Adipose tissue (tissue), 3 donors: ENCODE measurements at regions not wholly inside any gene's neighbourhood (a gene's known extent, or its start where the extent isn't known, plus 50 kb on each side); places are given as distances from the start of the nearest gene placed in this dataset.
"Not testable (repeated sequence)": the region's sequence is repeated elsewhere in the genome, so short reads cannot be mapped to it uniquely, and the experiment has no call there.

Experiments used
- H3K27ac ChIP-seq: one replicate; pipeline ENCODE4 v1.5.1; 2013; ENCODE audit warnings: low read depth, low read length
- WGBS, 3 donors: extraction: QIAGEN DNeasy Blood & Tissue Kit; methylation state at CpG; one replicate each; pipeline ENCODE4 v1.1.7; 2013; 5-methylcytosine and 5-hydroxymethylcytosine counted together
- donor health status: healthy with polysubstance abuse.
- donor health status: Bipolar disorder and iron deficiency.
- donor health status: healthy.

- WGBS, 3 donors, result 90% methylated on average over 15 to 17 of the region's 19 CpGs
- H3K27ac ChIP-seq, result not testable (repeated sequence)
These were observed 1093.6 kb downstream of the TYW1 start for GRCh38 chr7:68090256-68090655.

- 90 to 96% (median 91%) methylated on average over 1 of the region's 1 CpG for WGBS, 3 donors
- H3K27ac ChIP-seq, result no peak overlapping the region
These were observed 1106.7 kb downstream of the TYW1 start for GRCh38 chr7:68103319-68103718.

- 24 to 73% (median 70%) methylated on average over 11 of the region's 11 CpGs for WGBS, 3 donors
- no peak overlapping the region for H3K27ac ChIP-seq
These were observed 1110.6 kb downstream of the TYW1 start for GRCh38 chr7:68107261-68107660.

DNA sequence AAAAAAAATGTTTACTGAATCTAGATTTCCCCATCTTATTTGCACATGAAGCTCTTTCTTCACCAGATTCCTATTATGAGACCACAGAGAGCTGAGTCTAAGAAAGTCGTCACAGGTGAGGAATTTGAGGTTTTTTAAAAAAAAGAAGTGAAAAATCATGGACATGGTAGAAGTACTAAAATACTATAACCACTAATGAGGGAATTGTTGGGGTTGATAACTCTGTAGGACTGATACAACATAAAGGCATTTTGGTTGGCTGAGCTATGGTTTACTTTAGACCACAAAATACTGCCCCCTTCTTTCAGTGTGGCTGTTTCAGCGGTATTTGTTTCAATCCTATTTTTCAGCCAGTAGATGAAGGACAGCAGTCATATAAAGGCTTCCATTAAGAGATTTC lies 1111.3 kb downstream of the TYW1 start:
- 54 to 82% (median 76%) methylated on average over 2 of the region's 2 CpGs for WGBS, 3 donors
- H3K27ac ChIP-seq, result no peak overlapping the region

DNA sequence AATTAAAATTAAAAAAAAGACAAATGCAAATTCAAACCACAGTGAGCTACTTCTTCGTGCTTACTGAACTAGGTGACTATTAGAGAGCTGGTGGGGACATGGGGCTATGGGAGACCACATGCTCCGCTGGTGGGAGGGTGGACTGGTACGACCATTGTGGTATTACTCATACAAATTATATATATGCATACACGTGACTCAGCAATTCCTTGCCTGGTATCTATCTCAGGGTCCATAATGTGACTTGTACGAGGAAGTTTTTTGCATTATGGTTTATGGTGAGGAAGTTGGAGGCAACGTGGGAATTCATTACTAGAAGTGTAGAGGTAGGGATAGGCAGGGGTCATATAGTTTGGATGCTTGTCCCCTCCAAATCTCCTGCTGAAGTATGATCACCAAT lies 1112.7 kb downstream of the TYW1 start:
- 65 to 77% (median 71%) methylated on average over 6 of the region's 6 CpGs for WGBS, 3 donors
- H3K27ac ChIP-seq, result no peak overlapping the region

DNA sequence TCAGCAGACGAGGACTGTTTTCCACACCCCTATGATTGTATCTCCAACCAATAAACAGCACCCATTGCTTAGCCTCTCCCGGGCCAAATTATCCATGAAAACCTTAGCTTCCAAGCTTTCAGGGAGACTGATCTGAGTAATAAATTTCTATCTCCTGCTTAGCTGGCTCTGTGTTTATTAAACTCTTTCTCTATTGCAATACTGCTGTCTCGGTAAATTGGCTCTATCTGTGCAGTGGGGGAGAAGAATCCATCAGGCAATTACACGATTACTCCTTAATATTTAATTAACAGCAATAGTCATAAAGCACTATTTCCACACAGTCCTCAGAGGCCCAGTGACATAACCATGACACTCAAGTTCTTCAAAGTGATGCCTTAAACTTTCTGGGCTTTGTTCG lies 1122.8 kb downstream of the TYW1 start:
- WGBS, 3 donors, result 78 to 90% (median 88%) methylated on average over 5 of the region's 5 CpGs
- no peak overlapping the region for H3K27ac ChIP-seq

DNA sequence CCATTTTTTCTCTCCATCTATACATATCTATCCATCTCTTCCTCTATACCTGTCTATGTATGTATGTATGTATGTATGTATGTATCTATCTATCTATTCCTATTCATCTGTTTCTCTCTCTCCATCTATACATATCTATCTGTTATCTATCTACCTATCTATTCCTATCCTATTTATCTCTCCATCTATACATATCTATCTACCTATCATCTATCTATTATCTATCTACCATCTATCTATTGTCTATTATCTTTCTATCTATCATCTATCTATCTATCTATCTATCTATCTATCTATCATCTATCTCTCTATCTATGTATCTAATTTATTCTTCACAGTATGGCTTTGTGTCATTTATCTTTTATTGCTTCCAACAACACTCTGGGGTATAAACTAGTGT lies 1124.4 kb downstream of the TYW1 start:
- no peak overlapping the region for H3K27ac ChIP-seq

DNA sequence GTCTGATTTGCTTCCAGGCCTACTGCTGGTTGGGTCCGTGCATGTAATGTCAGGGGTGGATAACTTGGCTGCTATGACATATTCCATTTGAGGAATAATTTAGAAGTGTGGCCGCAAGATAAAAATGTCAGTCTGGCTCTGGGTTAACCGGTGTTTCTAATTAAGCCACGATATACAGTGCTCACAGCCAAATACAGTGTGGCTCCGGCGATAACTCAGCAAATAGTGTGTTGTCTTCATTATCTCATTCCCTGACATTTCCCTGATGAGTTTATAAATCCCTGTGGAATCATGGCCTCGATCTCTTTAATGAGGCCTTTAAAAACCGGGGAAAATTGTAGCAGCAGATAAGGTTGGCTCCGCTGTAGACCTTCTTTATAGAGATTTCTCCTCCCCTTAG lies 1125.0 kb downstream of the TYW1 start:
- 60 to 81% (median 67%) methylated on average over 9 of the region's 9 CpGs for WGBS, 3 donors
- no peak overlapping the region for H3K27ac ChIP-seq

DNA sequence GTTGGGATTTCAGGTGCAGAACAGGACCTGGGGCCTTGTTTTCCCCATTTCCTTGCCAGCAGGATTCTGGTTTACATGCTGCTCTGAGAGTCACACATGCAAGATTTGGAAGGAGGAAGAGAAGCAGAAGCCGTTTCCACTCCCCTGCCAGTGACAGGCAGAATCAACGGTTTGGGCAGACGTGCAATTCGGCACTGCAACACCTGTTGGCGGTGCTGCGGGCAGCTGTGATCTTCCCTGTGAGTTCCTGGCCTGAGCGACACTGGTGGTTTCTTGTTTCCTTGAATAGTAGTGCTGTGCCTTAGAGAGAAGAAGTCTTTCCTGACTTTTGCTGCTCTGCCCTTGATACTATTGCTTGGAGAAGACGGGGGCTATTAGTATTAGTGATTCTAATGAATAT lies 1126.2 kb downstream of the TYW1 start:
- WGBS, 3 donors, result 78 to 83% (median 82%) methylated on average over 8 of the region's 8 CpGs
- H3K27ac ChIP-seq, result no peak overlapping the region

DNA sequence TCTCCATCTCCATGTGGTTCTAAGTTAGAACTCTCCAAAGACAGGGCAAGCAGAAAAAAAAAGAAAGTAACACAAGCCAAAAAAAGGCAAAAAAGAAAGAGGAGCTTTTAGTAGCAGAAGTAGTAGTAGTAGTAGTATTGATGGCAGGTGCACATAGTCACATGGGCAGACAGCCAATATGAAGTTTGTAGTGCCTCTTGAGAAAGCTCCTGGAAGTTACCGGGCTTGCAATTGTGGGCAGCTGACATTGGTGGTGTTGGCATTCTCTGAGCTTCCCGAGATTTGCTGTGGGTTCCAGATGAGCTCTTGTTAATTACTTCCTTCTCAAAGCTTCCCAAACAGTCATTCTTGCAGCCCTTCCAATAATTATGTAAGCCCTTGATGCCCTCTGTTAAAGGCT lies 1128.5 kb downstream of the TYW1 start:
- WGBS, 3 donors, result 22 to 72% (median 41%) methylated on average over 2 of the region's 2 CpGs
- H3K27ac ChIP-seq, result no peak overlapping the region

DNA sequence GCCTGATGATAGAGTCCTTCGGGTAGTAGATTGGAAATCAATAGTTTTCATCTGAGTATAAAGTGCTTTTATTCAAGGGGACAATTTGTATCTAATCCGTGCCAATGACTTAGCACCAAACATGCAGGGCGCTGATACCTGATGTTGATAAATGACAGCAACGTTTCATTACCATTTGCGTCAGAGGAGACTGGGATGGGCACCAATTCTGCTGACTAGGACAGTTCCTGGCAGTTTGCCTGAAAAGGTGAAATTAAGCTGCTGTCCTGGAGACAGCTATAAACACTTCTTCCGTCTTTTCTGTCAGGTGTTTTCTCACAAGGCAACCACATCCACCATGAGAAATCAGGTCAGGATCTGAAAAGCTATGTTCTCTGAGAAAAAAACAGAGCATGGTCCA lies 1136.4 kb downstream of the TYW1 start:
- 33 to 85% (median 82%) methylated on average over 6 of the region's 6 CpGs for WGBS, 3 donors
- H3K27ac ChIP-seq, result no peak overlapping the region

- no peak overlapping the region for H3K27ac ChIP-seq
These were observed 1146.7 kb downstream of the TYW1 start for GRCh38 chr7:68143345-68143744.

GRCh38 chr7:68146983-68147382 lies 1150.3 kb downstream of the TYW1 start:
- WGBS, 3 donors, result 55 to 65% (median 56%) methylated on average over 1 of the region's 1 CpG
- no peak overlapping the region for H3K27ac ChIP-seq

- WGBS, 3 donors, result 55 to 82% (median 59%) methylated on average over 3 of the region's 3 CpGs
- no peak overlapping the region for H3K27ac ChIP-seq
These were observed 1151.1 kb downstream of the TYW1 start for GRCh38 chr7:68147614-68148238.

- no peak overlapping the region for H3K27ac ChIP-seq
- 69 to 80% (median 78%) methylated on average over 2 of the region's 2 CpGs for WGBS, 3 donors
These were observed 1151.8 kb downstream of the TYW1 start for GRCh38 chr7:68148440-68148839.

DNA sequence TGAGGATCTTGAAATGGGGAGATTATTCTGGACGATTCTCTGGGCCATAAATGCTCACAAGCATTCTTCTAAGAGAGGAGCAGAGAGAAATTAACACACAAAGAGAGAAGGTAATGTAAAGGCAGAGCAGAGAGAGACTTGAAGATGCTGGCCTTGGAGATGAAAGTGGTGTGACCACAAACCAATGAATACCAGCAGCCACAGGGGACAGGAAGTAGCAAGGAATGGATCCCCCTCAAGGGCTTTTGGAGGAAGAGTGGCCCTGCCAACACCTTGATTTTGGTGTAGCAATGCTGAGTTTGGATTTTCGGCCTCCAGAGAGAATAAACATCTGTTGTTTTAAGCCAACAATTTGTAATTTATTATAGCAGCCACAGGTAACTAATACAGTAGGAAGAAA lies 1155.6 kb downstream of the TYW1 start:
- H3K27ac ChIP-seq, result no peak overlapping the region
- 62 to 85% (median 78%) methylated on average over 2 of the region's 2 CpGs for WGBS, 3 donors

DNA sequence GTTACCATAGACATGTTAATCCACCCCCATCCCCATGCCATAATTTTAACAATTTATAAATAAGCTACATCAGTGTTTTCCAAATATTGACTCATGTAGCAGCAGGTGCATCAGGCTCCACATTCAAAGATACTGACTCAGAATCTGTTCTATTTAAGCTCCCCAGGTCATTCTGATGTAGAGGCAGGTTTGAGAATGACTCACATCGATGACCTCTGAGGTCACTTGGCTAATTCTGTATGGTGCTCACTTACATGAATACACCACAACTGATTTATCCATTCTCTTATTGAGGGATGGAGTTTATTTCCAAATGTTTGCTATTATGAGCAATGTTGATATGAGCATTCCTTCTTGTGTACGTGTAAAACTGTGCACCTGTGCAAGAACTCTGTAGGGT lies 1159.0 kb downstream of the TYW1 start:
- H3K27ac ChIP-seq, result no peak overlapping the region
- WGBS, 3 donors, result 86 to 89% (median 87%) methylated on average over 2 of the region's 2 CpGs

DNA sequence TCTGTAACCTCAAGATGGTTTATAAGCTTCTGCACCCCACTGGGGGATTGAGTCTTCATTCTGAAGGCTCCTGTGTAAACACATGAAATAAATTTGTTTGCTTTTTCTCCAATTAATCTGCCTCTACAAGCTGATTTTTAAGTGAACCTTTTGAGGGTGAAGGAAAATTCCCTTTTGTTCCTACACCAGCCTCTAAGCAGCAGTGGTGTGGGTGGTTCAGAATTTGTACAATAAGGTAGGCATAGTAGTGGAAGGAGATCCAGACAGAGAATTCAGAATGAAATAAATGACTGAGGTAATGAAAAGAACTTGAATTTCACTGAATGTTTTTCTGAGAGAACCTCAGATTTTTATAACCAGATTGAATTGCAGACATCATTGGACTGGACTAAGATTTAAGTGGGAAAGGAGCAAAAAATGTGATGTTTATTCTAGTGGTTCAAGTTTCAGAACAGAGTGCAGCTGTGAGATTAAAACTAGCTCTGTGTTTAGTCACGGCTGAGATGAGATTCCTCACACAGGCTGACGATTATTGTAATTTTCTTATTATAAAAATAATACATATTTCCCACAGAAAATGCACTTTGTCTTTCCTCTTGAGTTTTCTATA lies 1162.2 kb downstream of the TYW1 start:
- H3K27ac ChIP-seq, result no peak overlapping the region

DNA sequence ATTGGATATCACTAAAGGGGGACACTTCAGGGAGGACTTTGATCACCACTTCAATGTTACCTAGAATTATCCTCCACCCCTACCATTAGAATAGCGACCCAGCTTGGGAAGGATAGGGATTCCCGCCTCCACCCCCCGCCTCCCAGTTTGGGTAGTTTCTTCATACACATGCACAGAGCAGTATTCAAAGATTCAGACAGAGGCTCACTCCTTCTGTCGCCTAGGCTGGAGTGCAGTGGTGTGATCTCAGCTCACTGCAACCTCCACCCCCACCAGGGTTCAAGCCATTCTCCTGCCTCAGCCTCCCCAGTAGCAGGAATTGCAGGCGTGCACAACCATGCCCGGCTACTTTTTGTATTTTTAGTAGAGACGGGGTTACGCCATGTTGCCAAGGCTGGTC lies 1166.1 kb downstream of the TYW1 start:
- H3K27ac ChIP-seq, result no peak overlapping the region
- 71 to 82% (median 81%) methylated on average over 8 of the region's 8 CpGs for WGBS, 3 donors

More for the DNA sequence above, 1162.2 kb downstream of the TYW1 start:
- 32 to 62% (median 59%) methylated on average over 2 of the region's 2 CpGs for WGBS, 3 donors

DNA sequence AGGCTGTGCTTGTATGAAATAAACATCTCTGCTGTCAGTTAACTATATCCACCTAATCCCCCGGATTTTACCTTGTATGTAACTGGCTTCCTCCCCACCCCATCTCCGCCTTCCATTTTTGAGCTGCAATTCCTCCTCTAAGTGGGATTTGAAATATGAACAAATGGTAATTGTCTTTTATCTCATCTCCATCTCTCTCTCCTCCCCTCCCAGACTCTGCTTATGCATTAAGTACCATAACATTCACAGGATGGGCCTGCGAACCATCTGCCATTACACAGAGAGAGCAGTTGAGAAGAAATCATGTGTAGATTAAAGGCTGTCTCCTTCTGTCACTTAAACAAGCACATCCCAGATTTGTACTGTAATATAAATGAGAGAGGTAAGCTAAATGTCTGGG lies 1169.9 kb downstream of the TYW1 start:
- 36 to 43% (median 38%) methylated on average over 3 of the region's 3 CpGs for WGBS, 3 donors
- H3K27ac ChIP-seq, result no peak overlapping the region

DNA sequence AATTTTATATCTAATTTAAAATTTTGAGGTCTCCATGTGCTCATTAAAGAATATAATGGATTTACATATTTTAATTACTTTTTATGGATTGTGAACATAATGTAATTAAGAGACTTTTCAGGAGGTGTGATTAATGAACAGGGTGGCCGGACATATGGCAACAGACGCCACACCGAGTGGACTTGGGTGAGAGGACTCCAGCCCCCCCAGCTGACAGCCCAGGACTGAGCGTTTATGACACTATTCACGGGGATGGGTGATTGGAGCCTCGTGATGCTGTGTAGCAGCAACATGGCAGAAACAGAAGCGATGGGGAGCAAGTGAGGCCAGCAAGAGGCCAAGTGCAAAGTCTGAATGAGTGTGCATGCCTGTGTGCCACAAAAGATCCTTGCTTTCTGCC lies 1176.9 kb downstream of the TYW1 start:
- H3K27ac ChIP-seq, result no peak overlapping the region
- WGBS, 3 donors, result 70 to 79% (median 75%) methylated on average over 7 of the region's 7 CpGs
